ENCODE measurements at regions not wholly inside any gene's neighbourhood (a gene's known extent, or its start where the extent isn't known, plus 50 kb on each side); places are given as distances from the start of the nearest gene placed in this dataset.
"Not testable (repeated sequence)": the region's sequence is repeated elsewhere in the genome, so short reads cannot be mapped to it uniquely, and the experiment has no call there.

GRCh38 chr13:18870557-18870956 lies 311.1 kb downstream of the TUBA3C start:
- H3K9me3 ChIP-seq; H3K4me3 ChIP-seq (ENCODE audit: low read depth, low read length); POLR2A ChIA-PET; DNase-seq; H3K36me3 Mint-ChIP-seq (ENCODE audit: insufficient read depth, unreplicated experiment); H3K4me1 ChIP-seq; H3K36me3 ChIP-seq (ENCODE audit: control insufficient read depth, insufficient read depth, low read length); CTCF ChIA-PET; H3K27me3 ChIP-seq (replicated peaks; ENCODE audit: control insufficient read depth, insufficient read depth, low read length); H3K4me3 Mint-ChIP-seq (ENCODE audit: unreplicated experiment); H3K9me3 Mint-ChIP-seq (ENCODE audit: unreplicated experiment); H3K4me1 Mint-ChIP-seq (ENCODE audit: low read depth, unreplicated experiment); H3K27ac Mint-ChIP-seq (ENCODE audit: unreplicated experiment); BruUV-seq (replicated peaks); intact Hi-C loops (cut with micrococcal nuclease; ENCODE audit: unreplicated experiment); H3K27me3 Mint-ChIP-seq (ENCODE audit: insufficient read depth, unreplicated experiment): not testable (repeated sequence)

GRCh38 chr13:18869365-18869764 lies 312.3 kb downstream of the TUBA3C start:
- BruUV-seq (replicated peaks); H3K9me3 ChIP-seq; POLR2A ChIA-PET; CTCF ChIA-PET; H3K4me1 Mint-ChIP-seq (ENCODE audit: low read depth, unreplicated experiment); intact Hi-C loops (cut with micrococcal nuclease; ENCODE audit: unreplicated experiment); H3K36me3 ChIP-seq (ENCODE audit: control insufficient read depth, insufficient read depth, low read length); H3K36me3 Mint-ChIP-seq (ENCODE audit: insufficient read depth, unreplicated experiment); H3K4me3 Mint-ChIP-seq (ENCODE audit: unreplicated experiment); H3K4me1 ChIP-seq; H3K9me3 Mint-ChIP-seq (ENCODE audit: unreplicated experiment); DNase-seq; H3K27me3 Mint-ChIP-seq (ENCODE audit: insufficient read depth, unreplicated experiment); H3K4me3 ChIP-seq (ENCODE audit: low read depth, low read length); H3K27ac Mint-ChIP-seq (ENCODE audit: unreplicated experiment); H3K27me3 ChIP-seq (replicated peaks; ENCODE audit: control insufficient read depth, insufficient read depth, low read length): not testable (repeated sequence)

GRCh38 chr13:18837986-18838629 lies 343.5 kb downstream of the TUBA3C start:
- H3K4me1 Mint-ChIP-seq (ENCODE audit: low read depth, unreplicated experiment); H3K4me3 Mint-ChIP-seq (ENCODE audit: unreplicated experiment); DNase-seq; BruUV-seq (replicated peaks); H3K36me3 Mint-ChIP-seq (ENCODE audit: insufficient read depth, unreplicated experiment); H3K36me3 ChIP-seq (ENCODE audit: control insufficient read depth, insufficient read depth, low read length); CTCF ChIA-PET; H3K9me3 Mint-ChIP-seq (ENCODE audit: unreplicated experiment); H3K27me3 ChIP-seq (replicated peaks; ENCODE audit: control insufficient read depth, insufficient read depth, low read length); H3K4me1 ChIP-seq; intact Hi-C loops (cut with micrococcal nuclease; ENCODE audit: unreplicated experiment); H3K27me3 Mint-ChIP-seq (ENCODE audit: insufficient read depth, unreplicated experiment); H3K27ac Mint-ChIP-seq (ENCODE audit: unreplicated experiment); POLR2A ChIA-PET; H3K4me3 ChIP-seq (ENCODE audit: low read depth, low read length); H3K9me3 ChIP-seq: not testable (repeated sequence)

- H3K4me3 Mint-ChIP-seq (ENCODE audit: unreplicated experiment); H3K36me3 Mint-ChIP-seq (ENCODE audit: insufficient read depth, unreplicated experiment); H3K4me1 ChIP-seq; DNase-seq; H3K27ac Mint-ChIP-seq (ENCODE audit: unreplicated experiment); H3K27me3 Mint-ChIP-seq (ENCODE audit: insufficient read depth, unreplicated experiment); H3K9me3 Mint-ChIP-seq (ENCODE audit: unreplicated experiment); H3K4me3 ChIP-seq (ENCODE audit: low read depth, low read length); BruUV-seq (replicated peaks); H3K4me1 Mint-ChIP-seq (ENCODE audit: low read depth, unreplicated experiment); CTCF ChIA-PET; H3K27me3 ChIP-seq (replicated peaks; ENCODE audit: control insufficient read depth, insufficient read depth, low read length); H3K9me3 ChIP-seq; intact Hi-C loops (cut with micrococcal nuclease; ENCODE audit: unreplicated experiment); POLR2A ChIA-PET; H3K36me3 ChIP-seq (ENCODE audit: control insufficient read depth, insufficient read depth, low read length): not testable (repeated sequence)
These were observed 344.4 kb downstream of the TUBA3C start for GRCh38 chr13:18837179-18837745.

- H3K36me3 Mint-ChIP-seq (ENCODE audit: insufficient read depth, unreplicated experiment); CTCF ChIA-PET; H3K9me3 ChIP-seq; DNase-seq; POLR2A ChIA-PET; H3K4me1 Mint-ChIP-seq (ENCODE audit: low read depth, unreplicated experiment); H3K4me3 ChIP-seq (ENCODE audit: low read depth, low read length); BruUV-seq (replicated peaks); H3K27me3 Mint-ChIP-seq (ENCODE audit: insufficient read depth, unreplicated experiment); H3K36me3 ChIP-seq (ENCODE audit: control insufficient read depth, insufficient read depth, low read length); intact Hi-C loops (cut with micrococcal nuclease; ENCODE audit: unreplicated experiment); H3K27ac Mint-ChIP-seq (ENCODE audit: unreplicated experiment); H3K4me3 Mint-ChIP-seq (ENCODE audit: unreplicated experiment); H3K4me1 ChIP-seq; H3K9me3 Mint-ChIP-seq (ENCODE audit: unreplicated experiment); H3K27me3 ChIP-seq (replicated peaks; ENCODE audit: control insufficient read depth, insufficient read depth, low read length): not testable (repeated sequence)
These were observed 345.0 kb downstream of the TUBA3C start for GRCh38 chr13:18836371-18837178.

GRCh38 chr13:18835754-18836153 lies 345.9 kb downstream of the TUBA3C start:
- H3K36me3 Mint-ChIP-seq (ENCODE audit: insufficient read depth, unreplicated experiment); H3K27me3 Mint-ChIP-seq (ENCODE audit: insufficient read depth, unreplicated experiment); H3K4me3 Mint-ChIP-seq (ENCODE audit: unreplicated experiment); H3K27me3 ChIP-seq (replicated peaks; ENCODE audit: control insufficient read depth, insufficient read depth, low read length); H3K27ac Mint-ChIP-seq (ENCODE audit: unreplicated experiment); BruUV-seq (replicated peaks); intact Hi-C loops (cut with micrococcal nuclease; ENCODE audit: unreplicated experiment); DNase-seq; H3K4me3 ChIP-seq (ENCODE audit: low read depth, low read length); H3K4me1 Mint-ChIP-seq (ENCODE audit: low read depth, unreplicated experiment); CTCF ChIA-PET; H3K36me3 ChIP-seq (ENCODE audit: control insufficient read depth, insufficient read depth, low read length); H3K9me3 ChIP-seq; H3K4me1 ChIP-seq; POLR2A ChIA-PET; H3K9me3 Mint-ChIP-seq (ENCODE audit: unreplicated experiment): not testable (repeated sequence)

- BruUV-seq (replicated peaks); H3K36me3 Mint-ChIP-seq (ENCODE audit: insufficient read depth, unreplicated experiment); H3K4me1 Mint-ChIP-seq (ENCODE audit: low read depth, unreplicated experiment); H3K4me1 ChIP-seq; H3K27me3 ChIP-seq (replicated peaks; ENCODE audit: control insufficient read depth, insufficient read depth, low read length); intact Hi-C loops (cut with micrococcal nuclease; ENCODE audit: unreplicated experiment); H3K9me3 Mint-ChIP-seq (ENCODE audit: unreplicated experiment); H3K4me3 Mint-ChIP-seq (ENCODE audit: unreplicated experiment); H3K4me3 ChIP-seq (ENCODE audit: low read depth, low read length); CTCF ChIA-PET; POLR2A ChIA-PET; H3K27ac Mint-ChIP-seq (ENCODE audit: unreplicated experiment); H3K9me3 ChIP-seq; H3K36me3 ChIP-seq (ENCODE audit: control insufficient read depth, insufficient read depth, low read length); H3K27me3 Mint-ChIP-seq (ENCODE audit: insufficient read depth, unreplicated experiment): not testable (repeated sequence)
- peak; percentile 14 to 56 for DNase-seq
These were observed 356.9 kb downstream of the TUBA3C start for GRCh38 chr13:18824678-18825077.
